ENCODE measurements at regions not wholly inside any gene's neighbourhood (a gene's known extent, or its start where the extent isn't known, plus 50 kb on each side); places are given as distances from the start of the nearest gene placed in this dataset.

GRCh38 chr16:6634151-6634550, 698.5 kb upstream of the RBFOX1 start:
- ATAC-seq (ENCODE audit: low FRiP score in 2 of 2): no peak
- DNase-seq: no peak
- Histone ChIP-seq H3K36me3 (no peaks in the 10 kb centered on the region), H3K4me3 (no peak overlapping the region), H3K9me3 (no peaks in the 10 kb centered on the region), H3K27me3 (no peaks in the 10 kb centered on the region), H3K27ac (no peak overlapping the region), H3K4me1 (no peaks in the 10 kb centered on the region)
- 77 to 83% methylated on average over 3 of the region's 3 CpGs for WGBS, 2 donors
- TF ChIP-seq EP300 (IDR thresholded peaks at IDR 0.05): no peak
- no peak for TF ChIP-seq POLR2A (IDR thresholded peaks at IDR 0.05)
- no peak for TF ChIP-seq CTCF (IDR thresholded peaks at IDR 0.05)
- no peak for TF ChIP-seq POLR2AphosphoS5 (IDR thresholded peaks at IDR 0.05)

- H3K4me1 ChIP-seq: no peaks in the 10 kb centered on the region
- no peak for ATAC-seq (ENCODE audit: low FRiP score in 2 of 2)
- 70 to 77% methylated on average over 5 of the region's 5 CpGs for WGBS, 2 donors
These were observed 699.2 kb upstream of the RBFOX1 start for GRCh38 chr16:6633456-6633855.

GRCh38 chr16:6629110-6629509, 703.5 kb upstream of the RBFOX1 start:
- WGBS, 2 donors: 73 to 79% methylated on average over 5 of the region's 5 CpGs
- Histone ChIP-seq H3K4me1 (no peaks in the 10 kb centered on the region), H3K27ac (no peak overlapping the region), H3K36me3 (no peaks in the 10 kb centered on the region), H3K4me3 (no peak overlapping the region), H3K27me3 (no peaks in the 10 kb centered on the region), H3K9me3 (no peaks in the 10 kb centered on the region)
- TF ChIP-seq POLR2A (IDR thresholded peaks at IDR 0.05): no peak
- no peak for TF ChIP-seq CTCF (IDR thresholded peaks at IDR 0.05)
- no peak for TF ChIP-seq POLR2AphosphoS5 (IDR thresholded peaks at IDR 0.05)
- TF ChIP-seq EP300 (IDR thresholded peaks at IDR 0.05): no peak
- no peak for ATAC-seq (ENCODE audit: low FRiP score in 2 of 2)
- no peak for DNase-seq

More at GRCh38 chr16:6633456-6633855, 699.2 kb upstream of the RBFOX1 start:
- TF ChIP-seq POLR2A (IDR thresholded peaks at IDR 0.05) (no peak), POLR2AphosphoS5 (IDR thresholded peaks at IDR 0.05) (no peak), EP300 (IDR thresholded peaks at IDR 0.05) (no peak), CTCF (IDR thresholded peaks at IDR 0.05) (no peak)
- Histone ChIP-seq H3K27me3 (no peaks in the 10 kb centered on the region), H3K9me3 (no peaks in the 10 kb centered on the region), H3K36me3 (no peaks in the 10 kb centered on the region), H3K27ac (no peak overlapping the region), H3K4me3 (no peak overlapping the region)
- no peak for DNase-seq

- WGBS, 2 donors: 92 to 96% methylated on average over 3 of the region's 3 CpGs
- Histone ChIP-seq H3K4me1 (no peaks in the 10 kb centered on the region), H3K4me3 (no peak overlapping the region), H3K27me3 (no peaks in the 10 kb centered on the region), H3K27ac (no peak overlapping the region), H3K9me3 (no peaks in the 10 kb centered on the region), H3K36me3 (no peaks in the 10 kb centered on the region)
- ATAC-seq (ENCODE audit: low FRiP score in 2 of 2): no peak
- no peak for TF ChIP-seq POLR2A (IDR thresholded peaks at IDR 0.05)
- TF ChIP-seq POLR2AphosphoS5 (IDR thresholded peaks at IDR 0.05): no peak
- DNase-seq: no peak
These were observed 707.0 kb upstream of the RBFOX1 start for GRCh38 chr16:6625606-6626005.

- TF ChIP-seq CTCF (IDR thresholded peaks at IDR 0.05): no peak
- no peak for TF ChIP-seq POLR2A (IDR thresholded peaks at IDR 0.05)
- no peak for TF ChIP-seq POLR2AphosphoS5 (IDR thresholded peaks at IDR 0.05)
- no peak for TF ChIP-seq EP300 (IDR thresholded peaks at IDR 0.05)
- ATAC-seq (ENCODE audit: low FRiP score in 2 of 2): no peak
- Histone ChIP-seq H3K27ac (no peak overlapping the region), H3K36me3 (no peaks in the 10 kb centered on the region), H3K27me3 (peaks cover 0 to 3% (median 0%) of the 10 kb centered on the region in 4 donors), H3K4me3 (no peak overlapping the region), H3K9me3 (no peaks in the 10 kb centered on the region), H3K4me1 (no peaks in the 10 kb centered on the region)
- DNase-seq: no peak
- WGBS, 2 donors: 67 to 74% methylated on average over 5 of the region's 5 CpGs
These were observed 713.8 kb upstream of the RBFOX1 start for GRCh38 chr16:6618874-6619273.
